ENCODE measurements at regions not wholly inside any gene's neighbourhood (a gene's known extent, or its start where the extent isn't known, plus 50 kb on each side); places are given as distances from the start of the nearest gene placed in this dataset.

- intact Hi-C loops (cut with DNase I): no loop called here
- H3K4me1 ChIP-seq (ENCODE audit: control insufficient read depth, insufficient read depth, low read length): no peaks in the 10 kb centered on the region
- no peak for ATAC-seq
- no peak overlapping the region for H3K27ac ChIP-seq (ENCODE audit: low read length)
- no peak overlapping the region for H3K4me3 ChIP-seq (ENCODE audit: low read length)
- DNase-seq: no peak
- no peaks in the 10 kb centered on the region for H3K9me3 ChIP-seq (ENCODE audit: control insufficient read depth, low read length)
- no peaks in the 10 kb centered on the region for H3K27me3 ChIP-seq (ENCODE audit: control insufficient read depth, insufficient read depth)
Observed at GRCh38 chr3:76985645-76986044, 54.3 kb upstream of the ROBO2 start.

DNA sequence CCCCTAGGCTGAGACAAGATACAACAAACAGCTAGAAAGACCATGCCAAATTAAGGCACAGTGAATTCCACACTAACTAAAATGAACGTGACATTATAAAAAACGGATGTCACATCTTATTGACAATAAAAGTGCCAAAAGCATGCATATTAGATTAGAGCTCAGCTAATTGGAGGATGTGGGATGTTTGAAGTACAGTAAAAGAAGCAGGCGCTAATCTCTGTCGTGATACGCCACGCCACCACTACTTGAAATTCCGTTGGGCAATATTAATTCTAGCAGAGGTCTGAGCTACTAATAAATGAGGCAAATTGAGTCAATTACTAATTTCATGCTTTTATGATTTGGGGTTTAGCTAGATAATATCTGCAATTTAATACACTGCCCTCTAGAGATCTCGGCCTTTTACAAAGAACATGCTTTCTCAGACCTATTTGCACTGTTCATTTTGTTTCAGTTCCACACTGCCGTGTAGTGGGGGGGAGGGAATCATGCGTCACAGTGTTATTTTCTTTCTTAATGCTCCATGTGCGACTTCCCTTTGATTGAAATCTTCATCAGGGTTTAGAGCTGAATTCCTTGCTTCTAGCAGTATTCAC, 52.9 kb upstream of the ROBO2 start:
- no peak for DNase-seq
- 83% methylated on average over 11 of the region's 11 CpGs for WGBS
- Histone ChIP-seq H3K4me3 (ENCODE audit: low read length) (no peak overlapping the region), H3K4me1 (ENCODE audit: control insufficient read depth, insufficient read depth, low read length) (no peaks in the 10 kb centered on the region), H3K9me3 (ENCODE audit: control insufficient read depth, low read length) (no peaks in the 10 kb centered on the region), H3K27ac (ENCODE audit: low read length) (no peak overlapping the region), H3K27me3 (ENCODE audit: control insufficient read depth, insufficient read depth) (no peaks in the 10 kb centered on the region)
- no peak for ATAC-seq
- intact Hi-C loops (cut with DNase I): no loop called here
